Suprapubic skin (tissue), 4 donors: ENCODE measurements at regions not wholly inside any gene's neighbourhood (a gene's known extent, or its start where the extent isn't known, plus 50 kb on each side); places are given as distances from the start of the nearest gene placed in this dataset.

ENCODE experiments used
- DNase-seq, 2 donors: peaks; one replicate each; pipeline ENCODE4 v3.0.0-alpha.2; 2019; ENCODE audit warnings: low spot score in 2 of 2
- H3K27ac ChIP-seq: fragments of 200-600 bp; sonication (generic); one replicate; pipeline ENCODE4 v1.5.1; 2019
- H3K27me3 ChIP-seq: fragments of 200-600 bp; sonication (generic); one replicate; pipeline ENCODE4 v1.5.1; 2019
- H3K36me3 ChIP-seq: fragments of 200-600 bp; sonication (generic); one replicate; pipeline ENCODE4 v1.5.1; 2019
- H3K4me1 ChIP-seq: fragments of 200-600 bp; sonication (generic); one replicate; pipeline ENCODE4 v1.5.1; 2019
- H3K4me3 ChIP-seq: fragments of 200-600 bp; sonication (generic); one replicate; pipeline ENCODE4 v1.5.1; 2019; ENCODE audit warnings: mild to moderate bottlenecking
- H3K9me3 ChIP-seq: fragments of 200-600 bp; sonication (generic); one replicate; pipeline ENCODE4 v1.5.1; 2019
- EP300 ChIP-seq: sonication (generic); formaldehyde crosslinking; IDR thresholded peaks from one replicate; pipeline ENCODE4 v1.6.1; 2017; ENCODE audit warnings: antibody characterized with exemption
- POLR2A ChIP-seq, 2 donors: fragments of 450-650 bp; IDR thresholded peaks; one replicate each; pipeline ENCODE4 v1.6.1; 2017; ENCODE audit warnings: antibody characterized with exemption in 2 of 2, mild to moderate bottlenecking in 2 of 2, moderate library complexity in 2 of 2
- POLR2AphosphoS5 ChIP-seq, 3 donors: sonication (generic); formaldehyde crosslinking; IDR thresholded peaks; one replicate each; pipeline ENCODE4 v1.6.1; 2017; ENCODE audit warnings: antibody characterized with exemption in 3 of 3
- WGBS: methylation state at CpG from one replicate; pipeline ENCODE4 v1.1.5; 2018; 5-methylcytosine and 5-hydroxymethylcytosine counted together
- TF ChIP-seq, protein P1 (sequence below), 2 donors: fragments of 200-600 bp in 1 of 2; fragments of 450-650 bp in 1 of 2; sonication (generic) in 1 of 2; IDR thresholded peaks; one replicate each; pipeline ENCODE4 v1.5.1; 2016 to 2019; ENCODE audit warnings: antibody characterized with exemption in 2 of 2, mild to moderate bottlenecking in 1 of 2, moderate library complexity in 1 of 2

- Histone ChIP-seq H3K27me3 (no peaks in the 10 kb centered on the region), H3K4me1 (no peaks in the 10 kb centered on the region), H3K4me3 (no peak overlapping the region), H3K27ac (no peak overlapping the region), H3K36me3 (no peaks in the 10 kb centered on the region), H3K9me3 (peaks cover 8% of the 10 kb centered on the region)
- 0% methylated on average over 1 of the region's 1 CpG for WGBS
- DNase-seq, result no peak
- TF ChIP-seq POLR2AphosphoS5 (IDR thresholded peaks at IDR 0.05), result no peak
- no peak for TF ChIP-seq EP300
- TF ChIP-seq, protein P1, sequence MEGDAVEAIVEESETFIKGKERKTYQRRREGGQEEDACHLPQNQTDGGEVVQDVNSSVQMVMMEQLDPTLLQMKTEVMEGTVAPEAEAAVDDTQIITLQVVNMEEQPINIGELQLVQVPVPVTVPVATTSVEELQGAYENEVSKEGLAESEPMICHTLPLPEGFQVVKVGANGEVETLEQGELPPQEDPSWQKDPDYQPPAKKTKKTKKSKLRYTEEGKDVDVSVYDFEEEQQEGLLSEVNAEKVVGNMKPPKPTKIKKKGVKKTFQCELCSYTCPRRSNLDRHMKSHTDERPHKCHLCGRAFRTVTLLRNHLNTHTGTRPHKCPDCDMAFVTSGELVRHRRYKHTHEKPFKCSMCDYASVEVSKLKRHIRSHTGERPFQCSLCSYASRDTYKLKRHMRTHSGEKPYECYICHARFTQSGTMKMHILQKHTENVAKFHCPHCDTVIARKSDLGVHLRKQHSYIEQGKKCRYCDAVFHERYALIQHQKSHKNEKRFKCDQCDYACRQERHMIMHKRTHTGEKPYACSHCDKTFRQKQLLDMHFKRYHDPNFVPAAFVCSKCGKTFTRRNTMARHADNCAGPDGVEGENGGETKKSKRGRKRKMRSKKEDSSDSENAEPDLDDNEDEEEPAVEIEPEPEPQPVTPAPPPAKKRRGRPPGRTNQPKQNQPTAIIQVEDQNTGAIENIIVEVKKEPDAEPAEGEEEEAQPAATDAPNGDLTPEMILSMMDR (IDR thresholded peaks at IDR 0.05), result no peak
- no peak for TF ChIP-seq POLR2A (IDR thresholded peaks at IDR 0.05)
Observed at GRCh38 chr10:109504401-109504800, 418.9 kb downstream of the XPNPEP1 start.

GRCh38 chr10:109487691-109488090, 435.6 kb downstream of the XPNPEP1 start:
- Histone ChIP-seq H3K4me1 (no peaks in the 10 kb centered on the region), H3K36me3 (no peaks in the 10 kb centered on the region), H3K4me3 (no peak overlapping the region), H3K27me3 (no peaks in the 10 kb centered on the region), H3K27ac (no peak overlapping the region), H3K9me3 (no peaks in the 10 kb centered on the region)
- DNase-seq, result no peak
- 74% methylated on average over 4 of the region's 4 CpGs for WGBS
- TF ChIP-seq POLR2AphosphoS5 (IDR thresholded peaks at IDR 0.05), result no peak
- TF ChIP-seq, protein P1 (IDR thresholded peaks at IDR 0.05), result no peak

GRCh38 chr10:109480836-109481235, 442.5 kb downstream of the XPNPEP1 start:
- DNase-seq, result no peak
- H3K36me3 ChIP-seq, result no peaks in the 10 kb centered on the region

GRCh38 chr10:109475711-109476421, 447.4 kb downstream of the XPNPEP1 start:
- Histone ChIP-seq H3K4me1 (no peaks in the 10 kb centered on the region), H3K27ac (no peak overlapping the region), H3K27me3 (no peaks in the 10 kb centered on the region), H3K9me3 (no peaks in the 10 kb centered on the region), H3K36me3 (no peaks in the 10 kb centered on the region), H3K4me3 (no peak overlapping the region)
- DNase-seq, result no peak
- TF ChIP-seq EP300 (no peak), POLR2AphosphoS5 (IDR thresholded peaks at IDR 0.05) (no peak), POLR2A (IDR thresholded peaks at IDR 0.05) (no peak)
- TF ChIP-seq, protein P1 (IDR thresholded peaks at IDR 0.05), result no peak
- 25% methylated on average over 6 of the region's 6 CpGs for WGBS

More at GRCh38 chr10:109480836-109481235, 442.5 kb downstream of the XPNPEP1 start:
- Histone ChIP-seq H3K9me3 (no peaks in the 10 kb centered on the region), H3K4me1 (no peaks in the 10 kb centered on the region), H3K4me3 (no peak overlapping the region), H3K27me3 (no peaks in the 10 kb centered on the region), H3K27ac (no peak overlapping the region)
- TF ChIP-seq POLR2A (IDR thresholded peaks at IDR 0.05) (no peak), EP300 (no peak), POLR2AphosphoS5 (IDR thresholded peaks at IDR 0.05) (no peak)
- TF ChIP-seq, protein P1 (IDR thresholded peaks at IDR 0.05), result no peak

- H3K4me1 ChIP-seq, result no peaks in the 10 kb centered on the region
- no peaks in the 10 kb centered on the region for H3K9me3 ChIP-seq
- TF ChIP-seq EP300, result no peak
- TF ChIP-seq, protein P1 (IDR thresholded peaks at IDR 0.05), result no peak
- TF ChIP-seq POLR2AphosphoS5 (IDR thresholded peaks at IDR 0.05), result no peak
- TF ChIP-seq POLR2A (IDR thresholded peaks at IDR 0.05), result no peak
- H3K36me3 ChIP-seq, result no peaks in the 10 kb centered on the region
- H3K4me3 ChIP-seq, result no peak overlapping the region
- no peaks in the 10 kb centered on the region for H3K27me3 ChIP-seq
- WGBS, result 57% methylated on average over 4 of the region's 4 CpGs
- DNase-seq, result no peak
- H3K27ac ChIP-seq, result no peak overlapping the region
Observed at GRCh38 chr10:109474812-109475211, 448.5 kb downstream of the XPNPEP1 start.
